Liver (tissue), 3 donors: ENCODE measurements at regions not wholly inside any gene's neighbourhood (a gene's known extent, or its start where the extent isn't known, plus 50 kb on each side); places are given as distances from the start of the nearest gene placed in this dataset.

Experiments
- CTCF ChIP-seq: fragments of 150-350 bp; IDR thresholded peaks from 2 replicates; pipeline ENCODE4 v1.5.1; 2017; ENCODE audit warnings: improper control_type of control experiment, low read depth, low read length; ENCODE audit not compliant: missing input control
- GABPA ChIP-seq, 2 donors: IDR thresholded peaks in 1 of 2; conservative IDR thresholded peaks in 1 of 2; 2 replicates each; pipeline ENCODE4 v1.6.1; 2016; ENCODE audit warnings: antibody characterized with exemption in 2 of 2, mild to moderate bottlenecking in 1 of 2, moderate library complexity in 1 of 2
- JUND ChIP-seq, 2 donors: IDR thresholded peaks; 2 replicates each; pipeline ENCODE4 v1.6.1; 2016; ENCODE audit warnings: antibody characterized with exemption in 2 of 2
- RAD21 ChIP-seq, 2 donors: IDR thresholded peaks; 2 replicates each; pipeline ENCODE4 v1.6.1; 2016; ENCODE audit warnings: antibody characterized with exemption in 2 of 2, mild to moderate bottlenecking in 2 of 2
- TAF1 ChIP-seq: conservative IDR thresholded peaks from 2 replicates; pipeline ENCODE4 v1.6.1; 2016; ENCODE audit warnings: antibody characterized with exemption, mild to moderate bottlenecking
- YY1 ChIP-seq: IDR thresholded peaks from 2 replicates; pipeline ENCODE4 v1.6.1; 2016; ENCODE audit warnings: antibody characterized with exemption, mild to moderate bottlenecking
- TF ChIP-seq, protein P1 (sequence below): IDR thresholded peaks from 2 replicates; pipeline ENCODE4 v1.6.1; 2016; ENCODE audit warnings: antibody characterized with exemption
- TF ChIP-seq, protein P2 (sequence below): IDR thresholded peaks from 2 replicates; pipeline ENCODE4 v1.6.1; 2016; ENCODE audit warnings: antibody characterized with exemption
- TF ChIP-seq, protein P3 (sequence below): IDR thresholded peaks from 2 replicates; pipeline ENCODE4 v1.6.1; 2016; ENCODE audit warnings: antibody characterized with exemption, mild to moderate bottlenecking
- donor health status: healthy.
- donor health status: healthy.

DNA sequence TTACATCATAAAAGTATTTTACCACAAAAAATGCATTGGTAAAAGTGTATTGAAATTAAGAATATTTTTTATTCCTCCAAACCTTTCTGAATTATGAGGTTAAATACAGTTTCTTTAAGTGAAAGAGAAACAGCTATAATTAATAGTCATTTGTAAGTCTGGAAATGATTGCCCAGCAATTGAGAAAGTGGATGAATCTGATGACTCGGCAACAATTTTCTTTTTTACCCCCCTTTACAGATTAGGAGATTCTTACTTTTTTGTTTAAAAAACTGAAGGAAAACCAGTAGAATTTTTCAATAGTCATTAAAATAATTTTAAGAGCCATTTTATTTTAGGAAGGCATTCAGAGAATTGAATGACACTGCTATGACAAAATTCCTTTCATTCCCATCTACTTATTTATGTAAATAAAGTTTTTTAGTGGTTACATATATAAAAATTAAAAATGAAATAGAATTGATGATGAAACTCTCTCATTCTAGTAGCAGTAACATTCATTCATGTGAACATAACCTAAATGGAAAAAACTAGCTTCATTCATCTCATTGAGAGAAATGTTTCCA, 134.1 kb upstream of the PRNP start:
- no peak for TF ChIP-seq CTCF
- TF ChIP-seq, protein P1, sequence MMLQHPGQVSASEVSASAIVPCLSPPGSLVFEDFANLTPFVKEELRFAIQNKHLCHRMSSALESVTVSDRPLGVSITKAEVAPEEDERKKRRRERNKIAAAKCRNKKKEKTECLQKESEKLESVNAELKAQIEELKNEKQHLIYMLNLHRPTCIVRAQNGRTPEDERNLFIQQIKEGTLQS: no peak
- no peak for TF ChIP-seq RAD21 (IDR thresholded peaks at IDR 0.05)
- TF ChIP-seq YY1: no peak
- TF ChIP-seq, protein P2, sequence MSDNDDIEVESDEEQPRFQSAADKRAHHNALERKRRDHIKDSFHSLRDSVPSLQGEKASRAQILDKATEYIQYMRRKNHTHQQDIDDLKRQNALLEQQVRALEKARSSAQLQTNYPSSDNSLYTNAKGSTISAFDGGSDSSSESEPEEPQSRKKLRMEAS: no peak
- no peak for TF ChIP-seq TAF1
- TF ChIP-seq JUND (IDR thresholded peaks at IDR 0.05): no peak
- no peak for TF ChIP-seq GABPA (IDR thresholded peaks at IDR 0.05 in 1 of 2, conservative IDR thresholded peaks at IDR 0.05 in 1 of 2)
- TF ChIP-seq, protein P3, sequence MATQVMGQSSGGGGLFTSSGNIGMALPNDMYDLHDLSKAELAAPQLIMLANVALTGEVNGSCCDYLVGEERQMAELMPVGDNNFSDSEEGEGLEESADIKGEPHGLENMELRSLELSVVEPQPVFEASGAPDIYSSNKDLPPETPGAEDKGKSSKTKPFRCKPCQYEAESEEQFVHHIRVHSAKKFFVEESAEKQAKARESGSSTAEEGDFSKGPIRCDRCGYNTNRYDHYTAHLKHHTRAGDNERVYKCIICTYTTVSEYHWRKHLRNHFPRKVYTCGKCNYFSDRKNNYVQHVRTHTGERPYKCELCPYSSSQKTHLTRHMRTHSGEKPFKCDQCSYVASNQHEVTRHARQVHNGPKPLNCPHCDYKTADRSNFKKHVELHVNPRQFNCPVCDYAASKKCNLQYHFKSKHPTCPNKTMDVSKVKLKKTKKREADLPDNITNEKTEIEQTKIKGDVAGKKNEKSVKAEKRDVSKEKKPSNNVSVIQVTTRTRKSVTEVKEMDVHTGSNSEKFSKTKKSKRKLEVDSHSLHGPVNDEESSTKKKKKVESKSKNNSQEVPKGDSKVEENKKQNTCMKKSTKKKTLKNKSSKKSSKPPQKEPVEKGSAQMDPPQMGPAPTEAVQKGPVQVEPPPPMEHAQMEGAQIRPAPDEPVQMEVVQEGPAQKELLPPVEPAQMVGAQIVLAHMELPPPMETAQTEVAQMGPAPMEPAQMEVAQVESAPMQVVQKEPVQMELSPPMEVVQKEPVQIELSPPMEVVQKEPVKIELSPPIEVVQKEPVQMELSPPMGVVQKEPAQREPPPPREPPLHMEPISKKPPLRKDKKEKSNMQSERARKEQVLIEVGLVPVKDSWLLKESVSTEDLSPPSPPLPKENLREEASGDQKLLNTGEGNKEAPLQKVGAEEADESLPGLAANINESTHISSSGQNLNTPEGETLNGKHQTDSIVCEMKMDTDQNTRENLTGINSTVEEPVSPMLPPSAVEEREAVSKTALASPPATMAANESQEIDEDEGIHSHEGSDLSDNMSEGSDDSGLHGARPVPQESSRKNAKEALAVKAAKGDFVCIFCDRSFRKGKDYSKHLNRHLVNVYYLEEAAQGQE: no peak
